Heart right ventricle (tissue), 16 donors: ENCODE measurements at regions not wholly inside any gene's neighbourhood (a gene's known extent, or its start where the extent isn't known, plus 50 kb on each side); places are given as distances from the start of the nearest gene placed in this dataset.

Experiments
- ATAC-seq, 8 donors: fragments of 200-7000 bp; cut with Tn5 transposase; one replicate each; pipeline ENCODE4 v1.9.1; 2020; ENCODE audit warnings: mild to moderate bottlenecking in 8 of 8, moderate library complexity in 8 of 8, moderate number of reproducible peaks in 1 of 8
- DNase-seq, 2 donors: peaks; one replicate each; pipeline ENCODE4 v3.0.0-alpha.2; 2020
- H3K27ac ChIP-seq, 10 donors: fragments of 200-600 bp; sonication (generic) in 2 of 10; one replicate each; pipeline versions ENCODE4 v1.5.0 to v1.8.0; 2020 to 2022; ENCODE audit warnings: mild to moderate bottlenecking in 3 of 10
- H3K27me3 ChIP-seq, 7 donors: fragments of 200-600 bp; one replicate each; pipeline ENCODE4 v1.8.0; 2021 to 2022; ENCODE audit warnings: mild to moderate bottlenecking in 2 of 7
- H3K36me3 ChIP-seq, 9 donors: fragments of 200-600 bp; sonication (generic) in 1 of 9; one replicate each; pipeline versions ENCODE4 v1.5.0 to v1.8.0; 2020 to 2022; ENCODE audit warnings: mild to moderate bottlenecking in 2 of 9
- H3K4me1 ChIP-seq, 9 donors: fragments of 200-600 bp; sonication (generic) in 1 of 9; one replicate each; pipeline versions ENCODE4 v1.5.0 to v1.8.0; 2020 to 2022; ENCODE audit warnings: mild to moderate bottlenecking in 4 of 9
- H3K4me3 ChIP-seq, 10 donors: fragments of 200-600 bp; sonication (generic) in 2 of 10; one replicate each; pipeline versions ENCODE4 v1.5.0 to v1.8.0; 2020 to 2022; ENCODE audit warnings: mild to moderate bottlenecking in 7 of 10, moderate library complexity in 2 of 10
- H3K9me3 ChIP-seq, 11 donors: fragments of 200-600 bp in 10 of 11; sonication (generic) in 2 of 11; one replicate each; pipeline versions ENCODE4 v1.5.0 to v1.8.0; 2013 to 2022; ENCODE audit warnings: mild to moderate bottlenecking in 2 of 11, control low read depth in 1 of 11, moderate library complexity in 1 of 11
- CTCF ChIP-seq, 9 donors: fragments of 200-600 bp; sonication (generic) in 2 of 9; IDR thresholded peaks; one replicate each; pipeline versions ENCODE4 v1.5.0 to v1.8.0; 2021 to 2022; ENCODE audit warnings: antibody characterized with exemption in 9 of 9, mild to moderate bottlenecking in 5 of 9, moderate library complexity in 1 of 9
- WGBS, 2 donors: extraction: QIAGEN DNeasy Blood & Tissue Kit; methylation state at CpG; one replicate each; pipeline ENCODE4 v1.1.7; 2013; ENCODE audit warnings: inconsistent platforms in 1 of 2; 5-methylcytosine and 5-hydroxymethylcytosine counted together
- intact Hi-C, 10 donors: fragments of 100-400 bp; cut with DNase I; formaldehyde crosslinking; loops; one replicate each; pipeline versions ENCODE4 v1.11.1 to v1.14.2; 2022
- donor health status: Arrhythmogenic right ventricular cardiomyopathy.
- donor health status: ischemic (EF 13 %, LVEDD 7.1; RV severe dilation, severe dysfunction).
- donor health status: healthy with polysubstance abuse.
- donor health status: DM: no; HTN: yes; CAD: no.
- donor health status: DM: no; HTN: no; CAD: no.
- donor health status: ischemic (EF 25% LVEDD 6.9; RV normal size, moderate dysfunction).
- donor health status: ischemic (EF 25% LVEDD 5.7; RV mildly dilated, moderate dysfunction).
- donor health status: healthy.
- donor health status: DM: yes; HTN: yes; CAD: no.
- donor health status: Ischemic cardiomyopathy.
- donor health status: ischemic (EF 35%, LVEDD 5.7; RV mildly dilated, moderate dysfunction).
- donor health status: nonischemic (EF 11% LVEDD 7.7; RV severe dilation, severe dysfunction).
- donor health status: DM: yes; HTN: yes; CAD: no.
- donor health status: PGD.
- donor health status: ischemic (EF 29% LVEDD 5.4; RV normal size, mild dysfunction).
- donor health status: nonischemic (EF 23%, LVEDD 6.1; RV moderate dilation, normal function).

DNA sequence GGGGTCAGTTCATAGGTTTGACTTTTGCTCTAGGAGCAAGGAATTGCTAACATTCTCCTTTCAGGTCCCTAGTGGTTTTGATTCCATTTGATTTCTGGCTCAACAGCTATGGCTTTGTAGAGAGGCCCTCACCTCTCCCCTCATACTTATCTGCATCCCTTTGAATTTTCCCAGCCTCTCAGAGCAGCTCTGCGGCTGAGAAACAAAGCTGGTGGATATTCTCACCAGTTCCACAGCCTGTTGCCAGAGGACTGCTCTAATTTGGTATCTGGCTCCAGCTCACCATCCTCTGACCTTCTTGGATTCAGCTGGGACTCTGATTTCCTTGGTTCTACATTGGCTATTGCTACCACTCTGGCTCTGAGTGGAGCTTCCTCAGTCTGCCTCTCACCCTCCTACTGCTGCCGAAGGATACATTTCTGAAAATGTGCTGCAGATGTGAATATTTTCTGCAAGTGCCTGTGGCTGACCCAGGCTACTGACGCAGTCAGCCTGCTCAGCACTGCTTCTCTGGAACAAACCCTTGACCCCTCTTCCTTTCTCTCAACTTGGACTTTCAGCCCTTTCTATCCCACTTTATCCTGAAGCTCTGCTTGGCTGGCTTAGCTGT, 110.9 kb upstream of the ENPEP start:
- 44 to 58% methylated on average over 3 of the region's 3 CpGs for WGBS, 2 donors
- Histone ChIP-seq H3K4me1 (peaks cover 0 to 9% (median 0%) of the 10 kb centered on the region in 9 donors), H3K4me3 (no peak overlapping the region), H3K27ac (peak overlapping the region in 8 of 10 donors; percentile 33 to 85 (median 64)), H3K9me3 (no peaks in the 10 kb centered on the region), H3K27me3 (no peaks in the 10 kb centered on the region), H3K36me3 (no peaks in the 10 kb centered on the region)
- intact Hi-C loops: loop anchor here in 3 of 10 donors (10.0 kb wide), 2 partner anchors 110 to 120 kb away; partner anchors contain the start of gene ENPEP (in 2 of the 3)
- TF ChIP-seq CTCF (IDR thresholded peaks at IDR 0.05): no peak
- DNase-seq: peak in 1 of 2 donors; percentile 50
- peak; percentile 68 to 90 (median 86) for ATAC-seq

GRCh38 chr4:110361921-110362320, 114.0 kb upstream of the ENPEP start:
- H3K4me1 ChIP-seq: peaks cover 0 to 9% (median 0%) of the 10 kb centered on the region in 9 donors
- intact Hi-C loops: loop anchor here in 3 of 10 donors (10.0 kb wide), 2 partner anchors 113 to 123 kb away; partner anchors contain the start of gene ENPEP (in 2 of the 3)
- no peaks in the 10 kb centered on the region for H3K9me3 ChIP-seq
- no peaks in the 10 kb centered on the region for H3K36me3 ChIP-seq
- TF ChIP-seq CTCF (IDR thresholded peaks at IDR 0.05): no peak
- H3K4me3 ChIP-seq: no peak overlapping the region
- no peak overlapping the region for H3K27ac ChIP-seq
- no peak for ATAC-seq
- 28 to 36% methylated on average over 2 of the region's 2 CpGs for WGBS, 2 donors
- no peak for DNase-seq
- H3K27me3 ChIP-seq: no peaks in the 10 kb centered on the region

DNA sequence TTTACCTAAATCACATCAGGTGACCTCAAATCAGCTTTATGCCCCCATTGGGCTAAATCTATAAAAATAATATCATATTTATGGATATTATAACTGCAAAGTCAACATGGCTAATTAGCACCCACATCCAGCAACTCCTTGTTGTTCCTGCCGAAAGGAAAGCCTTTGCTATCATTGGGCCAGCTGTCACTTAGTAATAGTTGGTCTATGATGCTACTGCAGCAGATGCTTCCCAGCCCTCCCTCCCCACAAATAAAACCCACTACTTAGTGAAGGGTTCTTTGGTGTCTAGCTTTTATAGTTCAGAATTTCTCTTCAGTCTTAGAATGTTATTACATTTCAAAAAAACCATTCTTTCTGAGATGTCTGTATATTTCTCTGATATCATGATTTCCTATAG, 116.9 kb upstream of the ENPEP start:
- Histone ChIP-seq H3K27me3 (no peaks in the 10 kb centered on the region), H3K27ac (no peak overlapping the region), H3K9me3 (no peaks in the 10 kb centered on the region), H3K36me3 (no peaks in the 10 kb centered on the region), H3K4me1 (peaks cover 0 to 6% (median 0%) of the 10 kb centered on the region in 9 donors), H3K4me3 (no peak overlapping the region)
- no peak for DNase-seq
- whole genome bisulfite sequencing, 2 donors: 40 to 73% methylated on average over 1 of the region's 1 CpG
- intact Hi-C loops: loop anchor here in 1 of 10 donors (10.0 kb wide), 1 partner anchor 116 kb away; the partner anchor contains the start of gene ENPEP
- no peak for TF ChIP-seq CTCF (IDR thresholded peaks at IDR 0.05)
- ATAC-seq: no peak

DNA sequence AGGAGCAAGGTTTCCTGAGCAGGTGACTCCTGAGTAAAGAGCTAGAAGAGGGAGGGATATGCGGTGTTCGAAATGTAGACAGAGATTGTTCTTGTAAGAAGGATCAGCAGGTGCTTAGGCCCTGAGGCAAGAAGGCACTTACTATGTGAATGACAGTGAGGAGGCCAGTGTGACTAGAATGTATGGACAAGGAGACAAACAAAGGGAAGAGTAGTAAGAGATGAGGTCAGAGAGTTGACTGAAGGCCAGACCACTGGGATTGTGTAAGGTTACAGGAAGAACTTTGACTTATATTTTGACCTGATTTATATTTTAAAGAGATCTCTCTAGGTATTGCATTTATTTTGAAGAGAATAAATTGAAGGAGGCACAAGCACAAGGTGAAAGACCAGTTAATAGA, 118.4 kb upstream of the ENPEP start:
- Histone ChIP-seq H3K27ac (no peak overlapping the region), H3K27me3 (no peaks in the 10 kb centered on the region), H3K36me3 (no peaks in the 10 kb centered on the region), H3K9me3 (no peaks in the 10 kb centered on the region), H3K4me1 (peaks cover 0 to 6% (median 0%) of the 10 kb centered on the region in 9 donors), H3K4me3 (no peak overlapping the region)
- intact Hi-C loops: loop anchor here in 1 of 10 donors (10.0 kb wide), 1 partner anchor 117 kb away; the partner anchor contains the start of gene ENPEP
- DNase-seq (no peak), ATAC-seq (no peak)
- TF ChIP-seq CTCF (IDR thresholded peaks at IDR 0.05): no peak
- 93 to 96% methylated on average over 2 of the region's 2 CpGs for WGBS, 2 donors
